LHCN-M2 (cell line): ENCODE measurements at regions not wholly inside any gene's neighbourhood (a gene's known extent, or its start where the extent isn't known, plus 50 kb on each side); places are given as distances from the start of the nearest gene placed in this dataset.
A peak's percentile ranks its signal among the peaks of the same experiment; 100 is the strongest.
"Not testable (repeated sequence)": the region's sequence is repeated elsewhere in the genome, so short reads cannot be mapped to it uniquely, and the experiment has no call there.

Experiments used
- DNase-seq: peaks from one replicate; pipeline ENCODE4 v3.0.0-alpha.2; 2012; ENCODE audit warnings: low read depth

- DNase-seq = no peak
Observed at GRCh38 chr2:156933645-156934225, 323.8 kb upstream of the GALNT5 start.

- peak; percentile 34 for DNase-seq
Observed at GRCh38 chr2:156935616-156936015, 321.9 kb upstream of the GALNT5 start.

DNA sequence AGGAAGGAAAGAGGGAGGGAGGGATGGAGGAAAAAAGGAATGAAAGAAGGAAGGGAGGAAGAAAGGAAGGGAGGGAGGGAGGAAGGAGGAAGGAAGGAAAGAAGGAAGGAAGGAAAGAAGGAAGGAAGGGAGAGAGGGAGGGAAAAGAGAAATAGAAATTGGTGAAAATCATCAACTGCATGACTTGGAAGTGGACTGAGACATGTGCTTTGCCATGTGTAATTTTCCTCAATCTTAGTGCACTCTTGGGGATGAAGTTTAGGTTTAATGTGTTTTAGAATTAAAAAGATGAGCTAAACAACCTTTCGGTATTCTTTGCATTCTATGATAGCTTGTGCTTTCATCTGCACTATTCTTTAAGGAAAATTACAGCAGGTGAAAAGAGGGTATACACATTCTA is 320.1 kb upstream of the GALNT5 start:
- DNase-seq = no peak

DNA sequence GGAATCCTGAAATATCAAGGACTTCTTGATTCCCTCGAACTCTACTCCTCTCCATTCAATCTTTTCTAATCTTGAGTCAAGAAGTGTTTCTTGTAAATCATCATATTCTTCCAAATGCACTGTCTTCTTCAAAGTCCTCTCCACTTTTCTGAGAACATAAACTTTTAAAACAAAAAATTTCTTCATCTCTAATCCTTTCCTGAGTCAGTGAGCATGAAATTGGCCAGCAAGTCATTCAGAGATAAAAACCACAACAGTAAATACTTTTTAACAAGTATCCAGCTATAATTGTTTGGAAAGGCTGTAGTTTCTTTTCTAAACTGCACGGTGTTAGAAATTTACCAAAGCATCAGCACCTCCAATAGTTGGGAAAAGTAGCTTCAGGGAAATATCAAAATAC is 312.6 kb upstream of the GALNT5 start:
- peak; percentile 20 for DNase-seq

GRCh38 chr2:156947261-156947660 is 310.2 kb upstream of the GALNT5 start:
- DNase-seq = peak; percentile 54

DNA sequence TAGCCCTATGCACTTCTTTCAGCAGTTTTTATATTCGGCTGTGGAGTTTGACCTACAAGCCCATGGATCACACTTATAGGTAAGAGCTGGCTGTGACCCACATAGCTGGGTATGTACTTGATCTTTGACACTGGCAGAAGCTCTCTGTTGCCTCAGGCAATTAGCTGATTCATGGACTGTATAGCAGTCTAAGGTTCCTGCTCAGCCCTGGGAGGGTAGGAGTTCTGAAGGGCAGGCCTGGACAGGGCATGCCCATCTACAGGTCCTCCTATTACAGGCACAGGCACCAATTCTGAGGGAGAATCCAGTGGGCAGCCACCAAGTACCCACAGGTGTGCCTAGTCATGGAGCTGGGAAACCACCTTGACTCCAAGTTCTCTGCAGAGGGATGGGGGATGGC is 301.8 kb upstream of the GALNT5 start:
- no peak for DNase-seq

- no peak for DNase-seq
Observed at GRCh38 chr2:156956161-156956560, 301.3 kb upstream of the GALNT5 start.

DNA sequence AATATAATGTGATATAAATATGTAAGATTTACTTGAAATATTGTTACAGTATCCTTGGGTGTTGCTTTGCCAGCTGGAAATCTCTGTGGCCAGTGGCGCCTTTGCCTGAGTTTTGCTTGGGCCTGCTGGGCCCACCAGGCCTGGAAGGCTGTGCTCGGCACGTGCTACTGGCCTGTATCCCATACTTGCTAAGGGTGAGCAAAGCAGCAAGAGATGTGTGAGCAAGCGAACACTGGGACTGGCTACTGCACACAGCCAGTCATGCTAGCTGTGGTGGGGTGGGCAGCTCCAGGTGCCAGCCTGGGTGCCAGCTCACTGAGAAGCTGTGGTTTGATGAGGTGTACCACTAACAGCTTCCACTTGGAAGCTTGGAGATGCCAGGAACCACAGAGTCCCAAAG is 299.1 kb upstream of the GALNT5 start:
- no peak for DNase-seq

- no peak for DNase-seq
Observed at GRCh38 chr2:156959481-156959880, 298.0 kb upstream of the GALNT5 start.

- peak; percentile 21 for DNase-seq
Observed at GRCh38 chr2:156982615-156983014, 274.9 kb upstream of the GALNT5 start.

DNA sequence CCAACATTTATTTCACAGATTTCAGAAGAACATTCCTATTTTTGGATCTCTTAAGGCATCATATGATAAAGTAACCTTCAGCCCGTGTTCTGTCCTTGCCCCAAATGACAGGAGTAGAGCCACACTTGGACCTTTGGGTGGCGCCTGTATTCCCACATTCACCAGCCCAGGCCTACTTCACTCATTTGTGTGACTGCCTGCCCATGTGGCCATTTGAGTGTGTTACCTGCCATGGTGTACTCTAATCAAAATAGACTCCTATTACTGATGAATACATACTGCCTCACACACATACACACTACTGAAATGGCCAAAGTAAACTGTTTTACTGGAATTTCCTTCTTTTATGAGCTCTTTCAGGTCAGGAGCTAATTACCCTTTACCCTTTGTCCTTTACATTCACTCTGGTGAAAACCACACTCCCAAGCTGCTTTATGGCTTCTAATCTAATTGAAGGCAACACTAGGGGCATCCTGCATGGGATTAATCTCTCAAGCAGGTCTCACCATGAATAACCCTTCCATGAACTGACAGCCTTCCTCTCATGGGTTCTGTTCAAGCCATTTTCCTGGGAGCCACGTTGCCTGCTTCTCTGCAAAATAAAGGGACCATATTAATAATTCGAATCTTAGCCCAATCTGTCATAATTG is 271.0 kb upstream of the GALNT5 start:
- DNase-seq = no peak

GRCh38 chr2:156999661-157000060 is 257.8 kb upstream of the GALNT5 start:
- DNase-seq = no peak

GRCh38 chr2:157004789-157005188 is 252.7 kb upstream of the GALNT5 start:
- DNase-seq = no peak

- no peak for DNase-seq
Observed at GRCh38 chr2:157015015-157015575, 242.4 kb upstream of the GALNT5 start.

GRCh38 chr2:157023264-157023663 is 234.2 kb upstream of the GALNT5 start:
- not testable (repeated sequence) for DNase-seq

- no peak for DNase-seq
Observed at GRCh38 chr2:157024129-157024528, 233.4 kb upstream of the GALNT5 start.

DNA sequence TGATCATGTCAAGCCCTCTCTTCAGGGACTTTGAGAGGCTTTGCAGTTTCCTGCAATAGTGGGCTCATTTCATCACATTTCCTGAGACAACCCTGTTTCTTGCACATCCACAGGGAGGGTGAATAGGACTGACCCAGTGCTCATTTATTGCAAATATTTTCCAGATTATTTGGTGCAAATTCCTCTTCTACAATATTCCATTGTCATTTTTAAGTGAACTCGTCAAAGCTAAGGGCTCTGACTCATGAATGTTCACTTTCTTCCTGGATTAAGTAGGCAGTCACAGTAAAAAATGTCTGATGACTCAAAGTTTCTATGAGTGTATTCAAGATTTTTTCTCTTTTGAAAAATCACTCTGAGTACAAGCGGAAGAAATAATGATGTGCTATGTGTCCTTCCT is 225.5 kb upstream of the GALNT5 start:
- DNase-seq = peak; percentile 95

GRCh38 chr2:157036726-157037125 is 220.8 kb upstream of the GALNT5 start:
- DNase-seq = no peak

DNA sequence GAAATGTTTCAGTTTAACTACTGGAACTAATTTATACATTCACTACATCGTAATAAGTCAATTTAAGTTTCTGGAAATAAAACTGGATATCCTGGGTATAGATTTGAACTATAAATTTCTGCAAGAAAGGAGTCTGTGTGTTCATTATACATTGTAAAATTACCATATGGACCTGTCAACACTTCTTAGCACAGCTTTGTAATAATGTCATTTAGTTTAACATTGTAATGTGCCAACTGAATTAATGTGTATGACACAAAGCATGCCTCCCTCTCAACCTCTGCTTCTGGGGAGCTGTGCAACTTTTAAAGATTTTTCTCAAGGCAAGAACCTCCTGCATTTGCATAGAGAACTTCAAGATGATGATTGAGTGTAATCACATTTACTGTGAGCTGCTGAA is 213.7 kb upstream of the GALNT5 start:
- no peak for DNase-seq

DNA sequence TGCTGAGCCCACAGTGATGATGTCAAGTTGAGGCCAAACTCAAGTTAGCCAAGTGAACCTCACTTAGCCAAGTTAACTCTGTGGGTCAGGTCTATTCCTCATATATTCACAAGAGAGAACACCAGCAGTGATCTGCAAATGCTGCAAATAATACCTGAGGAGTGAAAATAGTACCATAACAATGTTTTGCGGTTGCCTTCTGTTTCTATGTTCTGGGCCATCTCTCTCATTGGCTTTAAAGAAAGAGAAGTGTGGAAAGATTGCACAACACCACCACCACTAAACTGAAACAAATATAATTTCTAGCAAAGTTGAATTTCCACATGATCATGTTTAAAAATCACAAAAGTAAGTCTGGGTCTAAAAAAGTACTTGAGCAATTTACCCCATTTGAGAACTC is 211.1 kb upstream of the GALNT5 start:
- no peak for DNase-seq

DNA sequence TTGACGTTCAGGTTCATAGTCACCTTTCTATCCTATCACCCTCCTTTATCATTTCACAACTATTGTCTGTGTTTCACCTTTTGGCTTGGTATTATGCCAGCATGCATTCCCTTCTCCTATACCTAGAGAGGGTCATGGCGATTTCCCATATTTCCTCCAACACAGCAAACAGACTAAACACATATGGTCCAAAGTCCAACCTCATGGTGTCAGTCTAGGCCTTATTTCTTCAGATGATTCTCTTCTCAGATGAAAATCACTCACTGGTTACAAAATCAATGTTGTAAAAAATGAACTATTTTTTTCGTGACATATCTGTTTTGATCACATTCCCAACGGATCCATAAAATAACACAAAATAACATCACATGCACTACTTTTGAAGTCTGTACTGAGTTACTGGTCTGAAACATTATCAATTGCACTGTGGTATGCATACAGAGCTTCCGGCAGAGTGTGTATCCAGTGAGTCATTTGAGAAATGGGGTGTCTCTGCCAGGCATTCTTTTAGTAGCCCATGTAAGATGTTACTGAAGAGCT is 204.8 kb upstream of the GALNT5 start:
- peak; percentile 81 for DNase-seq

DNA sequence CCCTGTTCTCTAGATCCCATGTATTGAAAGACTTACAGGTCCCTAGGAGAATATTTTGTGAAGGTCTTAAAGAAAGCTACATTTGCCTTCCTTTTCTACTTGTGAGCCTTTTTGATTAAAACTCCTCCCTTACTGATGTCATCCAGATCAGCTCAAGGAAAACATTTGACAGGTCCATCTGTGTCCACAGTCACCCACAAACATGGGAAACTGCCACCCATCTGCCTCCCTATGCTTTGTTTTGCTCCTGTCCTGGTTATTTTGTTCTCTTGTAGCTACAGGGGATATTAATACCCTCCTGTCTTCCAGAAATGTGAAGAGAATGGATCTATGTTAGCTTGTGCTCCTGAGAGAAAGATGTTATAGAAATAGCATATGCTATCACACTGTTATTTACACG is 203.6 kb upstream of the GALNT5 start:
- peak; percentile 26 for DNase-seq

GRCh38 chr2:157055660-157056199 is 201.8 kb upstream of the GALNT5 start:
- peak; percentile 69 for DNase-seq
